Ovary (tissue), 7 donors: ENCODE measurements at regions not wholly inside any gene's neighbourhood (a gene's known extent, or its start where the extent isn't known, plus 50 kb on each side); places are given as distances from the start of the nearest gene placed in this dataset.

ENCODE experiments used
- DNase-seq, 5 donors: peaks; one replicate each; pipeline ENCODE4 v3.0.0-alpha.2; 2019 to 2020
- H3K27ac ChIP-seq, 2 donors: fragments of 200-600 bp; one replicate each; pipeline versions ENCODE4 v1.5.1 to v1.8.0; 2019 to 2022
- H3K27me3 ChIP-seq: fragments of 200-600 bp; one replicate; pipeline ENCODE4 v1.8.0; 2022
- H3K36me3 ChIP-seq: fragments of 200-600 bp; sonication (generic); one replicate; pipeline ENCODE4 v1.5.1; 2019
- H3K4me1 ChIP-seq: one replicate; pipeline ENCODE4 v1.8.1; 2013; ENCODE audit warnings: mild to moderate bottlenecking, moderate library complexity; ENCODE audit not compliant: insufficient read depth
- H3K4me3 ChIP-seq: fragments of 200-600 bp; sonication (generic); one replicate; pipeline ENCODE4 v1.5.1; 2017
- H3K9me3 ChIP-seq, 2 donors: fragments of 200-600 bp in 1 of 2; sonication (generic) in 1 of 2; one replicate each; pipeline versions ENCODE4 v1.5.1 to v1.8.1; 2013 to 2019; ENCODE audit warnings: mild to moderate bottlenecking in 1 of 2, moderate library complexity in 1 of 2
- CTCF ChIP-seq, 3 donors: fragments of 450-650 bp in 2 of 3; fragments of 200-600 bp in 1 of 3; IDR thresholded peaks; one replicate each; pipeline versions ENCODE4 v1.5.1 to v1.8.0; 2016 to 2022; ENCODE audit warnings: antibody characterized with exemption in 3 of 3, mild to moderate bottlenecking in 1 of 3
- EP300 ChIP-seq: sonication (generic); formaldehyde crosslinking; IDR thresholded peaks from one replicate; pipeline ENCODE4 v1.6.1; 2017; ENCODE audit warnings: antibody characterized with exemption
- POLR2A ChIP-seq: fragments of 450-650 bp; IDR thresholded peaks from one replicate; pipeline ENCODE4 v1.6.1; 2017; ENCODE audit warnings: antibody characterized with exemption, mild to moderate bottlenecking, moderate library complexity
- WGBS, 3 donors: extraction: QIAGEN DNeasy Blood & Tissue Kit in 1 of 3; methylation state at CpG; one replicate each; pipeline versions ENCODE4 v1.1.5 to v1.1.7; 2013 to 2017; 5-methylcytosine and 5-hydroxymethylcytosine counted together
- intact Hi-C, 4 donors: fragments of 100-400 bp; cut with DNase I; formaldehyde crosslinking; loops; one replicate each; pipeline versions ENCODE4 v1.11.0 to v1.15.1; 2022 to 2023
- donor health status: DM: no; HTN: no; CAD: no; lungs with moderate emphysema.
- donor health status: DM: no; HTN: no; CAD: no.
- donor health status: Bipolar disorder and iron deficiency.
- donor health status: DM: no; HTN: no; CAD: no.
- donor health status: DM: yes; HTN: yes; CAD: no.

- no peak for DNase-seq
- H3K9me3 ChIP-seq, result no peaks in the 10 kb centered on the region
- intact Hi-C loops, result loop anchor here in 1 of 4 donors (10.0 kb wide), 1 partner anchor 1565 kb away; no protein-coding TSS in a partner anchor
- no peaks in the 10 kb centered on the region for H3K36me3 ChIP-seq
- no peaks in the 10 kb centered on the region for H3K27me3 ChIP-seq
- H3K4me1 ChIP-seq, result no peaks in the 10 kb centered on the region
- no peak overlapping the region for H3K27ac ChIP-seq
- no peak overlapping the region for H3K4me3 ChIP-seq
- TF ChIP-seq CTCF (IDR thresholded peaks at IDR 0.05) (no peak), POLR2A (no peak), EP300 (no peak)
- 94 to 100% (median 96%) methylated on average over 2 of the region's 2 CpGs for WGBS, 3 donors
These were observed 156.7 kb upstream of the CSF3R start for GRCh38 chr1:36639461-36639860.

- Histone ChIP-seq H3K4me3 (no peak overlapping the region), H3K4me1 (no peaks in the 10 kb centered on the region), H3K27me3 (no peaks in the 10 kb centered on the region), H3K9me3 (no peaks in the 10 kb centered on the region), H3K27ac (no peak overlapping the region), H3K36me3 (no peaks in the 10 kb centered on the region)
- TF ChIP-seq POLR2A (no peak), EP300 (no peak), CTCF (IDR thresholded peaks at IDR 0.05) (no peak)
- 12 to 23% (median 20%) methylated on average over 3 of the region's 3 CpGs for WGBS, 3 donors
- DNase-seq, result no peak
- intact Hi-C loops, result loop anchor here in 1 of 4 donors (10.0 kb wide), 1 partner anchor 1567 kb away; no protein-coding TSS in a partner anchor
These were observed 155.6 kb upstream of the CSF3R start for GRCh38 chr1:36638268-36638667.

GRCh38 chr1:36636206-36636605 is 153.5 kb upstream of the CSF3R start:
- no peaks in the 10 kb centered on the region for H3K9me3 ChIP-seq
- intact Hi-C loops, result loop anchor here in 1 of 4 donors (10.0 kb wide), 1 partner anchor 1569 kb away; no protein-coding TSS in a partner anchor
- TF ChIP-seq CTCF (IDR thresholded peaks at IDR 0.05) (no peak), POLR2A (no peak), EP300 (no peak)
- H3K4me3 ChIP-seq, result no peak overlapping the region
- no peaks in the 10 kb centered on the region for H3K27me3 ChIP-seq
- H3K36me3 ChIP-seq, result no peaks in the 10 kb centered on the region
- DNase-seq, result no peak
- WGBS, 3 donors, result 74 to 80% (median 79%) methylated on average over 10 of the region's 10 CpGs
- no peaks in the 10 kb centered on the region for H3K4me1 ChIP-seq
- H3K27ac ChIP-seq, result no peak overlapping the region

- no peak for TF ChIP-seq POLR2A
- TF ChIP-seq CTCF (IDR thresholded peaks at IDR 0.05), result no peak
- TF ChIP-seq EP300, result no peak
- H3K9me3 ChIP-seq, result no peaks in the 10 kb centered on the region
- H3K36me3 ChIP-seq, result no peaks in the 10 kb centered on the region
- intact Hi-C loops, result loop anchor here in 1 of 4 donors (10.0 kb wide), 1 partner anchor 1570 kb away; no protein-coding TSS in a partner anchor
- H3K4me1 ChIP-seq, result no peaks in the 10 kb centered on the region
- no peak for DNase-seq
- H3K27me3 ChIP-seq, result no peaks in the 10 kb centered on the region
- 94 to 97% (median 94%) methylated on average over 5 of the region's 5 CpGs for WGBS, 3 donors
- no peak overlapping the region for H3K4me3 ChIP-seq
- H3K27ac ChIP-seq, result no peak overlapping the region
These were observed 152.6 kb upstream of the CSF3R start for GRCh38 chr1:36635284-36635683.
